ENCODE measurements at regions not wholly inside any gene's neighbourhood (a gene's known extent, or its start where the extent isn't known, plus 50 kb on each side); places are given as distances from the start of the nearest gene placed in this dataset.

DNA sequence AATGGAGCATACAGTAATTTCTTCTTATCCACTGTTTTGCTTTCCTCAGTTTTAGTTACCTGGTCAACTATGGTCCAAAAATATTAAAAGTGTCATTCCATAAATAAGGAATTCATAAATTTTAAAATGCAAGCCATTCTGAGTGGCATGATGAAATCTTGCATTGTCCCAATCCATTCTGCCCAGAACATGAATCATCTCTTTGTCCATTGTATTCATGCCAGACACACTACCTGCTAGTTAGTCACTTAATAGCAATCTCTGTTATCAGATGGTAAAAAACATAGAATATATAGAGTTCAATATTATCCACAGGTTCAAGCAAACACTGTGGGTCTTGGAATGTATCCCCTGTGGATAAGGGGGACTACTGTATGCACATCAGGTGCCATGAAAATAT lies 872.2 kb upstream of the NXPH2 start:
- H3K27me3 Mint-ChIP-seq (ENCODE audit: low read depth): no peaks in the 10 kb centered on the region
- no peak overlapping the region for H3K27ac Mint-ChIP-seq
- Histone ChIP-seq H3K23me2 (ENCODE audit: insufficient read length, low read depth, low read length, poor library complexity, severe bottlenecking) (no peaks in the 10 kb centered on the region), H3K4me1 (ENCODE audit: insufficient read depth, low read length) (no peaks in the 10 kb centered on the region), H3K4me2 (ENCODE audit: insufficient read depth, insufficient read length, low read length) (no peak overlapping the region), H4K8ac (replicated peaks; ENCODE audit: insufficient read length, low read depth, low read length) (no peak overlapping the region), H3K9ac (ENCODE audit: extremely low read depth, insufficient read length, low read length) (no peak overlapping the region), H3K27ac (ENCODE audit: insufficient read length, low read depth, low read length) (no peak overlapping the region), H2BK5ac (ENCODE audit: insufficient read length, low read length) (no peak overlapping the region), H2AFZ (ENCODE audit: low read length) (no peak overlapping the region), H3K18ac (ENCODE audit: insufficient read length, low read depth, low read length) (no peak overlapping the region), H2BK120ac (ENCODE audit: low read depth, low read length, poor library complexity, severe bottlenecking) (no peak overlapping the region), H3K56ac (ENCODE audit: insufficient read length, low read depth, low read length) (no peak overlapping the region), H2AK5ac (ENCODE audit: insufficient read length, low read length) (no peak overlapping the region), H3K14ac (ENCODE audit: insufficient read depth, low read length) (no peak overlapping the region), H3K79me1 (ENCODE audit: insufficient read depth, low read depth, low read length, poor library complexity, severe bottlenecking) (no peaks in the 10 kb centered on the region), H4K5ac (ENCODE audit: insufficient read length, low read depth, low read length) (no peak overlapping the region), H3T11ph (ENCODE audit: low read length) (no peak overlapping the region), H3K79me2 (ENCODE audit: insufficient read depth, low read length) (no peaks in the 10 kb centered on the region), H3K23ac (ENCODE audit: insufficient read length, low read depth, low read length) (no peak overlapping the region), H3K9me3 (ENCODE audit: control insufficient read depth, low read depth, low read length) (no peaks in the 10 kb centered on the region), H2BK20ac (ENCODE audit: low read depth, low read length, poor library complexity, severe bottlenecking) (no peak overlapping the region), H2BK12ac (ENCODE audit: insufficient read length, low read depth, low read length) (no peak overlapping the region), H2BK15ac (ENCODE audit: low read depth, low read length) (no peak overlapping the region), H4K20me1 (ENCODE audit: control insufficient read depth, insufficient read depth, insufficient read length) (no peaks in the 10 kb centered on the region), H3K4ac (ENCODE audit: low read depth, low read length) (no peak overlapping the region), H3K27me3 (ENCODE audit: insufficient read depth, low read length) (no peaks in the 10 kb centered on the region), H4K91ac (ENCODE audit: insufficient read length, low read depth, low read length) (no peak overlapping the region)
- H3K36me3 Mint-ChIP-seq (ENCODE audit: insufficient read depth in 1 of 3, low read depth in 3 of 3): peaks cover 9 to 31% (median 18%) of the 10 kb centered on the region in 3 experiments
- no peak for DNase-seq
- H3K9me3 Mint-ChIP-seq: peaks cover 22 to 34% of the 10 kb centered on the region in 2 experiments
- H3K4me3 Mint-ChIP-seq: no peak overlapping the region
- H3K4me1 Mint-ChIP-seq: no peaks in the 10 kb centered on the region
- TF ChIP-seq, protein P1, sequence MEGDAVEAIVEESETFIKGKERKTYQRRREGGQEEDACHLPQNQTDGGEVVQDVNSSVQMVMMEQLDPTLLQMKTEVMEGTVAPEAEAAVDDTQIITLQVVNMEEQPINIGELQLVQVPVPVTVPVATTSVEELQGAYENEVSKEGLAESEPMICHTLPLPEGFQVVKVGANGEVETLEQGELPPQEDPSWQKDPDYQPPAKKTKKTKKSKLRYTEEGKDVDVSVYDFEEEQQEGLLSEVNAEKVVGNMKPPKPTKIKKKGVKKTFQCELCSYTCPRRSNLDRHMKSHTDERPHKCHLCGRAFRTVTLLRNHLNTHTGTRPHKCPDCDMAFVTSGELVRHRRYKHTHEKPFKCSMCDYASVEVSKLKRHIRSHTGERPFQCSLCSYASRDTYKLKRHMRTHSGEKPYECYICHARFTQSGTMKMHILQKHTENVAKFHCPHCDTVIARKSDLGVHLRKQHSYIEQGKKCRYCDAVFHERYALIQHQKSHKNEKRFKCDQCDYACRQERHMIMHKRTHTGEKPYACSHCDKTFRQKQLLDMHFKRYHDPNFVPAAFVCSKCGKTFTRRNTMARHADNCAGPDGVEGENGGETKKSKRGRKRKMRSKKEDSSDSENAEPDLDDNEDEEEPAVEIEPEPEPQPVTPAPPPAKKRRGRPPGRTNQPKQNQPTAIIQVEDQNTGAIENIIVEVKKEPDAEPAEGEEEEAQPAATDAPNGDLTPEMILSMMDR (conservative IDR thresholded peaks at IDR 0.05): no peak
